MM.1S (cell line): ENCODE measurements at regions not wholly inside any gene's neighbourhood (a gene's known extent, or its start where the extent isn't known, plus 50 kb on each side); places are given as distances from the start of the nearest gene placed in this dataset.

Experiments used
- DNase-seq: peaks from one replicate; pipeline ENCODE4 v3.0.0-alpha.2; 2015
- H2AFZ ChIP-seq: fragments of 300-600 bp; sonication (generic); 2 replicates; pipeline ENCODE4 v1.6.0; 2016; ENCODE audit warnings: antibody characterized with exemption, low read length
- H3F3A ChIP-seq: fragments of 300-600 bp; sonication (generic); 2 replicates; pipeline ENCODE4 v1.6.1; 2016; ENCODE audit warnings: mild to moderate bottlenecking, antibody characterized with exemption, low read length, moderate library complexity, mixed read lengths; ENCODE audit not compliant: insufficient read depth
- H3K27ac ChIP-seq: fragments of 300-600 bp; sonication (generic); 2 replicates; pipeline ENCODE4 v1.5.1; 2016; ENCODE audit warnings: mild to moderate bottlenecking, low read length
- H3K27me3 ChIP-seq: fragments of 300-600 bp; sonication (generic); replicated peaks from 2 replicates; pipeline ENCODE4 v1.6.0; 2016; ENCODE audit warnings: low read length; ENCODE audit not compliant: insufficient read depth
- H3K36me3 ChIP-seq: fragments of 300-600 bp; sonication (generic); replicated peaks from 2 replicates; pipeline ENCODE4 v1.6.1; 2016; ENCODE audit warnings: mild to moderate bottlenecking, low read length, mixed read lengths; ENCODE audit not compliant: insufficient read depth
- H3K4me1 ChIP-seq: fragments of 300-600 bp; sonication (generic); 2 replicates; pipeline ENCODE4 v1.6.1; 2016; ENCODE audit warnings: low read length, mixed read lengths
- H3K4me2 ChIP-seq: fragments of 300-600 bp; sonication (generic); 2 replicates; pipeline ENCODE4 v1.6.0; 2016; ENCODE audit warnings: low read depth, low read length
- H3K4me3 ChIP-seq: fragments of 300-600 bp; sonication (generic); 2 replicates; pipeline ENCODE4 v1.5.1; 2016; ENCODE audit warnings: low read length, mixed read lengths
- H3K79me2 ChIP-seq: fragments of 300-600 bp; sonication (generic); 2 replicates; pipeline ENCODE4 v1.6.1; 2016; ENCODE audit warnings: mixed run types, low read length, mixed read lengths
- H3K9ac ChIP-seq: fragments of 300-600 bp; sonication (generic); 2 replicates; pipeline ENCODE4 v1.6.1; 2016; ENCODE audit warnings: low read length, mixed read lengths
- H3K9me2 ChIP-seq: fragments of 300-600 bp; sonication (generic); replicated peaks from 2 replicates; pipeline ENCODE4 v1.6.1; 2016; ENCODE audit warnings: mild to moderate bottlenecking, low read length, mixed read lengths; ENCODE audit not compliant: insufficient read depth
- H3K9me3 ChIP-seq: fragments of 300-600 bp; sonication (generic); replicated peaks from 2 replicates; pipeline ENCODE4 v1.6.1; 2016; ENCODE audit warnings: mild to moderate bottlenecking, low read length, mixed read lengths; ENCODE audit not compliant: insufficient read depth
- H4K20me1 ChIP-seq: fragments of 300-600 bp; sonication (generic); 2 replicates; pipeline ENCODE4 v1.6.1; 2016; ENCODE audit warnings: mild to moderate bottlenecking, low read length, moderate library complexity, mixed read lengths; ENCODE audit not compliant: insufficient read depth
- EZH2 ChIP-seq: fragments of 300-600 bp; sonication (generic); optimal IDR thresholded peaks from 2 replicates; pipeline ENCODE3; 2017; ENCODE audit warnings: low read depth, mild to moderate bottlenecking, antibody characterized with exemption, low read length, mixed read lengths
- EZH2phosphoT487 ChIP-seq: fragments of 300-600 bp; sonication (generic); IDR thresholded peaks from 2 replicates; pipeline ENCODE4 v1.6.1; 2018; ENCODE audit warnings: antibody characterized with exemption, low read length
- TF ChIP-seq, protein P1 (sequence below): fragments of 300-600 bp; sonication (generic); IDR thresholded peaks from 2 replicates; pipeline ENCODE4 v1.5.1; 2016; ENCODE audit warnings: antibody characterized with exemption, low read length, mixed read lengths

DNA sequence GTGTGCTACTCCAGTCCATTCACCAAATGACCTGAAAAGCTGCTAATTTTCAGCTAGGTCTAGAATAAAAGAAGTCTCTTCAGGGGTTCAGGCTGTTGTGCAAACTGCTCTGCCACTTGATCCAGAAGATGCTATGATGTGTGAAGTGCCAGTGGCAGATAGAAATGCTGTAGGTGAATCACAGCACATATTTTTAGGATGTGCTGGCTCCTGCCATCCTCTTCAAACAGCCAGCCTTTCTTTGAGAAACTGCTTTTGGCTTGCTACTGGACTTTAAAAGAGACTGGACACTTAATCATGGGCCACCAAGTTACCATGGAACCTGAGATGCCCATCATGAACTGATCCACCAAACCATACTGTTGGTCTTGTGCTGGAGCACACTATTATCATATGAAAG, 322.1 kb downstream of the EN1 start:
- no peaks in the 10 kb centered on the region for H3K27me3 ChIP-seq
- no peaks in the 10 kb centered on the region for H3K4me1 ChIP-seq
- no peak for DNase-seq
- no peak overlapping the region for H3K4me2 ChIP-seq
- H3K79me2 ChIP-seq: no peaks in the 10 kb centered on the region
- no peak overlapping the region for H3K4me3 ChIP-seq
- TF ChIP-seq EZH2phosphoT487: no peak
- TF ChIP-seq, protein P1, sequence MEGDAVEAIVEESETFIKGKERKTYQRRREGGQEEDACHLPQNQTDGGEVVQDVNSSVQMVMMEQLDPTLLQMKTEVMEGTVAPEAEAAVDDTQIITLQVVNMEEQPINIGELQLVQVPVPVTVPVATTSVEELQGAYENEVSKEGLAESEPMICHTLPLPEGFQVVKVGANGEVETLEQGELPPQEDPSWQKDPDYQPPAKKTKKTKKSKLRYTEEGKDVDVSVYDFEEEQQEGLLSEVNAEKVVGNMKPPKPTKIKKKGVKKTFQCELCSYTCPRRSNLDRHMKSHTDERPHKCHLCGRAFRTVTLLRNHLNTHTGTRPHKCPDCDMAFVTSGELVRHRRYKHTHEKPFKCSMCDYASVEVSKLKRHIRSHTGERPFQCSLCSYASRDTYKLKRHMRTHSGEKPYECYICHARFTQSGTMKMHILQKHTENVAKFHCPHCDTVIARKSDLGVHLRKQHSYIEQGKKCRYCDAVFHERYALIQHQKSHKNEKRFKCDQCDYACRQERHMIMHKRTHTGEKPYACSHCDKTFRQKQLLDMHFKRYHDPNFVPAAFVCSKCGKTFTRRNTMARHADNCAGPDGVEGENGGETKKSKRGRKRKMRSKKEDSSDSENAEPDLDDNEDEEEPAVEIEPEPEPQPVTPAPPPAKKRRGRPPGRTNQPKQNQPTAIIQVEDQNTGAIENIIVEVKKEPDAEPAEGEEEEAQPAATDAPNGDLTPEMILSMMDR: no peak
- no peak for TF ChIP-seq EZH2
- H3K9ac ChIP-seq: no peak overlapping the region
- H3F3A ChIP-seq: no peaks in the 10 kb centered on the region
- H3K9me3 ChIP-seq: no peaks in the 10 kb centered on the region
- no peaks in the 10 kb centered on the region for H3K36me3 ChIP-seq
- no peak overlapping the region for H2AFZ ChIP-seq
- H4K20me1 ChIP-seq: no peaks in the 10 kb centered on the region
- H3K27ac ChIP-seq: no peak overlapping the region
- H3K9me2 ChIP-seq: no peaks in the 10 kb centered on the region

GRCh38 chr2:118524911-118525310, 322.5 kb downstream of the EN1 start:
- H3K4me3 ChIP-seq: no peak overlapping the region
- TF ChIP-seq, protein P1: no peak
- TF ChIP-seq EZH2phosphoT487 (no peak), EZH2 (no peak)
- no peaks in the 10 kb centered on the region for H3K27me3 ChIP-seq
- H4K20me1 ChIP-seq: no peaks in the 10 kb centered on the region
- H3K9me2 ChIP-seq: no peaks in the 10 kb centered on the region
- H3K36me3 ChIP-seq: no peaks in the 10 kb centered on the region
- no peaks in the 10 kb centered on the region for H3K9me3 ChIP-seq
- no peak overlapping the region for H3K9ac ChIP-seq
- no peak for DNase-seq
- H3K4me1 ChIP-seq: no peaks in the 10 kb centered on the region
- no peaks in the 10 kb centered on the region for H3K79me2 ChIP-seq
- no peak overlapping the region for H3K27ac ChIP-seq
- no peaks in the 10 kb centered on the region for H3F3A ChIP-seq
- H2AFZ ChIP-seq: no peak overlapping the region
- H3K4me2 ChIP-seq: no peak overlapping the region

- Histone ChIP-seq H2AFZ (no peak overlapping the region), H3K4me3 (no peak overlapping the region), H3K27me3 (no peaks in the 10 kb centered on the region), H3K9me3 (no peaks in the 10 kb centered on the region), H3K9me2 (no peaks in the 10 kb centered on the region), H3K4me1 (no peaks in the 10 kb centered on the region), H3K4me2 (no peak overlapping the region), H3K9ac (no peak overlapping the region), H4K20me1 (no peaks in the 10 kb centered on the region), H3K27ac (no peak overlapping the region), H3K79me2 (no peaks in the 10 kb centered on the region), H3F3A (no peaks in the 10 kb centered on the region), H3K36me3 (no peaks in the 10 kb centered on the region)
- TF ChIP-seq EZH2phosphoT487 (no peak), EZH2 (no peak)
- TF ChIP-seq, protein P1: no peak
- DNase-seq: no peak
These were observed 323.7 kb downstream of the EN1 start for GRCh38 chr2:118523761-118524160.

DNA sequence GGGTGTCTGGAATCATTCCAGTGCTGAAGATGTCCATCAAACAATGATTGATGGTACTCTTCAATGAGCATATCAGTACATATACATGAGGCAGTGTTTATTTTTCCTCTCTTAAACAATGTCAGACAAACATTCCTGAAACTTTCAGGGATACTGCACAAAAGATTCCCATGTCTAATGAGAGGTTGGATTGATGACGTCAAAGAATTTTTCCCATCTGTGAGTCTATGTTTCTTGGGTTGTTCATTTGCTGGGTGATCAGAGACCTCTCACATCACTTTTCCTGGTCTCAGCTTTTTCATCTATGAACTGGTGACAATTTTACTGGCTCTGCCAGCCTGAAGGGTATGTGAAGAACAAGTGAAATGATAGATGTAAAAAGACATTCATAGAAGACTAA, 325.5 kb downstream of the EN1 start:
- no peak overlapping the region for H3K27ac ChIP-seq
- H3F3A ChIP-seq: no peaks in the 10 kb centered on the region
- H3K9ac ChIP-seq: no peak overlapping the region
- no peaks in the 10 kb centered on the region for H3K9me2 ChIP-seq
- H4K20me1 ChIP-seq: no peaks in the 10 kb centered on the region
- no peak overlapping the region for H2AFZ ChIP-seq
- no peak overlapping the region for H3K4me2 ChIP-seq
- no peaks in the 10 kb centered on the region for H3K4me1 ChIP-seq
- no peaks in the 10 kb centered on the region for H3K79me2 ChIP-seq
- TF ChIP-seq EZH2phosphoT487: no peak
- TF ChIP-seq, protein P1: no peak
- TF ChIP-seq EZH2: no peak
- no peak for DNase-seq
- H3K4me3 ChIP-seq: no peak overlapping the region
- H3K36me3 ChIP-seq: no peaks in the 10 kb centered on the region
- no peaks in the 10 kb centered on the region for H3K9me3 ChIP-seq
- H3K27me3 ChIP-seq: no peaks in the 10 kb centered on the region
